GM19438 (cell line): ENCODE measurements at regions not wholly inside any gene's neighbourhood (a gene's known extent, or its start where the extent isn't known, plus 50 kb on each side); places are given as distances from the start of the nearest gene placed in this dataset.
"Not testable (repeated sequence)": the region's sequence is repeated elsewhere in the genome, so short reads cannot be mapped to it uniquely, and the experiment has no call there.

ENCODE experiments used
- ATAC-seq: cut with Tn5 transposase; IDR thresholded peaks from one replicate; pipeline ENCODE4 v1.9.1; 2021; ENCODE audit warnings: low read depth; ENCODE audit not compliant: unreplicated experiment

DNA sequence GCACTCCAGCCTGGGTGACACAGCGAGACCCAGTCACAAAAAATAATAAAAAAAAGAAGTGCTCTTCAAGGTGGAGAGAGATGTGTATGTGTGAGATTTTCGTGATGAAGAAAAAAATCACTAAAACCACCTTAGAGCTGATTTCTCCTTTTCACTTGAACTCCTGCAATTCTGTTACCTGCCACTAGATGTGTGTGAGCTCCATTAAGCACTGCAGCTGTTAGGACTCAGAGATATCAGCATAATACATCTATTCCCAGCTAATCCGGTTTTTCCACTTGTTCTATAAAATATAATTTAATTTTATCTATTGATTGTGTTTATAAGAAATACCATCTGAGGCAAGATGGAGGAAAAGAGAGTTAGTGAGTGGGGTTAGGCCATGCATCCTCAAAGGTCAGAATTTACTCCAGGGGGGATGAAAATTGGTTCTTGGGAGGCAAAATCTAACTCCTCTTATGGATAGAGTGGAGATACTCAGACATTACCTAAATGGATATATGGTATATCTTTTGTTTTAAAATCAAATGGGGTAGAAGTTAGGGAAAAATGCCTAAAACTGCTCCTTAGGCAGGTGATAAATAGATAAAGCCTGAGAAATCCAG is 152.7 kb downstream of the IL20RB start:
- ATAC-seq = no peak

DNA sequence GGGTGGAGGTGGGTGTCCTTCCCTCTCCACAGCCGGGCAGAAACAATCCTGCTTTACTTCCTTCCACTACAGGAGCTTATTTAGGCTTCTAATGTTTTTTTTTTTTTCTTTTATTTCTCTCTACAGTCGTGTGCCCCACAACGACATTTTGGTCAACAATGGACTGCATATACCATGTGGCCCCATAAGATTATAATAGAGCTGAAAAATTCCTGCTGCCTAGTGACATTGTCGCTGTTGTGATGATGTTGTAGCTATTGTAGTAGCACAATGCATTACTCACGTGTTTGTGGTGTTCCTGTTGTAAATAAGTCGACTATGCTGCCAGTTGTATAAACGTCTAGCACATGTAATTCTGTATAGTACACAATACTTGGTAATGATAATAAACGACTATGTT is 153.7 kb downstream of the IL20RB start:
- no peak for ATAC-seq

DNA sequence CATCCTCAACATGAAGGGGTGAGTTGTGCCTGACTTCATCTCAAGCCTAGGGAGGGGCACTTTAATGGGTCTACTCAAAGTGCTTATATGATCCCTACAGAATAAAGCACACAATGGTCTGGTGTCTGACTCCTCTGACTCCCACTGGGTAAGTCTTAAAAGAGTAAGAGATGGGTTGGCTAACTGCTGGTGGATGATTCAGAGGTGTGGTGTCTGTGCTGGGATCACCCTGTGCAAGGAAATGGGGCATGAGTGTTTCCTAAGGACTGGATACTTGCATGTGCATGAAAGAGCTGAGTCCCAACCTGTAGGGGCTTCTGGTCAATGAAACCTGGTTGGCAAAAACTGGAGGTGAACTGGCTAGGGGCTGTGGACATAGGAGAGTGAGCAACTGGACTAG is 158.8 kb downstream of the IL20RB start:
- ATAC-seq = no peak

DNA sequence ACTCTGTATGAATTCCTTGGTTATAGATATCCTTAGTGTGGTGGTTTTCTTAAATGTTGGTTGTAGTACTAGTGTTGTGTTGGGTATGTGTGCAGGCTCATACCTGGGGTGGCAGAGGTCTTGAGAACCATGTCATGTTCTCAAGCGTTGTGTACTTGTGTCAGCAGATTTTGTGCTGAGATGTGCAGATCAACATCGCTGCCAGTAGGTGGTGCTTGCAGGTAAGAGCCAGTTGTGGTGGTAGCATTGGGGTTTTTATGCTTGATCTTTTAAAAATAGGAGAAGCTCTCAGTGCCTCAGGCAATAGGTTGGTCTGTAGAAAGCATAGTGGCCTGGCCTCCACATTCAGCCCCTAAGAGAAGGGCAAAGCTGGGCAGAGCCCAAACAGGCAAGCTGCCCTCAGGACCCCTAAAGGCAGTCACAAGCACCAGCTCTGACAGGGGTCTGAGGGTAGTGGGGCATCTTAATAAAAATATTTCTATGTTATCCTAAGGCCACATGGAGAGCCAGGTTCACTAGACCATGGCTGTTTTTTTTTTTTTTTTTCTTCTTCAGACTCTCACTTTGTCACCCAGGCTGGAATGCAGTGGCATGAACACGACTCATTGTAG is 164.0 kb downstream of the IL20RB start:
- ATAC-seq = no peak

DNA sequence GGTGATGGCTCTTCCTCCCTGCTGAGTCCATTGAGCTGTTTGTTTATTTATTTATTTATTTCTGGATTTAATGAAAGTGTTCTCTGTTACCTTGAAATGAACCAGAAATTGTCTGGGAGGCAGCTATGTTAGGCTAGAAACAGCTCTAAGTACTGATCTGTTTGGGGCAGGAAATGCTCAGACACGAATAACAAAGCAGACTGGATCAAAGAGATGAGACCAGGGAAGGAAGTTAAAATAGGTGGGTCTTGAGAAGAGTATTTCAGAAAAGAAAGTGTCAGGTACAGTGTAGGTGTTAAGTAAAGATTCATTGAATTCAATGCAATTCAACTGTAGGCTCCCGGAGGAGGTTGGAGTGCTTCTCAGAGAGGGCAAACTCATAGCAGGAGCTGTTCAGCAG is 173.3 kb downstream of the IL20RB start:
- ATAC-seq = no peak

DNA sequence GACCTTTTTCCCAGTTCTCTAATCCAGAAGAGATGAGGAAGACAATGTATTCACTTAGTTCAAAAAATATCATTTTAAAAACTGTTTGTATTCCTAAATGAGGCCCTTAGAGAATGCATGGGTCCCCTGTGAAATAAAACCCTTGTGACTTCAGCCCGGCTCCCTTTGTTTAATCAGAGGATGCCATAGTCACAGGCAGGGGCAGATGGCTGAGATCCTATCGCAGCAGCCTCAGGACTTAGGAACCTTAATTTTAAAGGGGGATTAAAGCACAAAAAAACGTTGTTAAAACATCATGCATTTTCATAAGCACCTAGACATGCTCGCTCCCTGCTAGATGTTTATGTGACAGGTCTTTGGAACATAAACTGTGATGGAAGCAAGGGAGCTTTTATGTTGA is 176.6 kb downstream of the IL20RB start:
- no peak for ATAC-seq

DNA sequence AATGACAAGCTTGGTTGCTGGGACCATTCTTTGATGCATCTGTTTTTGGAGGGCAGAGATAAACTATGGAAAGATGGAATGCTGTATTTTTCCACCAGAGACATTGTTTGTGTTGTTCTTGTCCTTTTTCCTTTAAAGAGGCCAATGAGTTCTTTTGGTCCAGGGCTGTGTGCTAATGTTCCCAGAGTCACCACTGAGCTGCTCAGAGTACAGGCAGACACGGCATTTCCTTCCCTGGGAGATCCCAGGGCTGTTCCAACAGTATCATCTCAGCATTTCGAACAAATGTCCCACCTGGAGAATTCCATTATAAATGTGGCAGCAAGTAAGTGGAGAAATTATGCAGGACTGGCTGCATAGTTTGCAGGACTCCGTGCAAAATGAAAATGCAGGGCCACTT is 190.6 kb downstream of the IL20RB start:
- no peak for ATAC-seq

DNA sequence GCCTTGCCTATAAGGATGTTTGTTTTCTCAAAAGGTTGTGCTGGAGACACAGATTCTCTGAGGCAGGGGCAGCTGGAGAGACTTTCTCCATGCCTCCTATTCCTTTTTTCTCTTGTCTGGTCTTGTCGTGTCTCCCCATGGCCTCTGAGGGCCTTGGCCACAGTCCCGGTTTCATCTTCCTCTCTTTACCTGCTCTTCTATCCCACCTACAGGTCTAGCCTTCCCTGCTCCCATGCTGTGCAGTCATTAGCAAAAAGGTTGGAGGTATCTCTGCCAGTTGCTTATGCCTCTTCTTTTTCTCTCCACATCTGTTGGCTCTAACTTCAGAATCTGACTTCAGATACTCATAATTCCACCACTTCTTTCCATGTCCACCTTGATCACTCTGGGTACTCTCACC is 191.1 kb downstream of the IL20RB start:
- ATAC-seq = no peak

DNA sequence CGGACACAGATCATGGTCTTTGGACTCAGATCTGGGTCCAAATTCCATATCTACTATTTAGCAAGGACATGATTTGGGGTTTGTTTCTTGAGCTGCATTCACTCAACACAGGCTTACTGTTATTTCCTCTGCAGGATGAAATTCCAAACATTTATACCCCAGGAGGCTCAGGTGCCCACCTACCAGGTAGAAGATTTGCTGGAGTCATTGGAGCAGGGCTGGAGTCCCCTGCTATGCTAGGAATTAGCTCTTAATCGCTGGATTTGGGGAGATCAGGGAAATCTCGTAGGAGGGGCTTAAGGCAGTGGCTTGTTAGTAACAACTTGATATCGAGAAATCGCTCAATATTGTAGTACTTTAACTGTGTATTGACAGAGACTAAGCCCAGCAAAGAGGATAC is 193.0 kb downstream of the IL20RB start:
- no peak for ATAC-seq

DNA sequence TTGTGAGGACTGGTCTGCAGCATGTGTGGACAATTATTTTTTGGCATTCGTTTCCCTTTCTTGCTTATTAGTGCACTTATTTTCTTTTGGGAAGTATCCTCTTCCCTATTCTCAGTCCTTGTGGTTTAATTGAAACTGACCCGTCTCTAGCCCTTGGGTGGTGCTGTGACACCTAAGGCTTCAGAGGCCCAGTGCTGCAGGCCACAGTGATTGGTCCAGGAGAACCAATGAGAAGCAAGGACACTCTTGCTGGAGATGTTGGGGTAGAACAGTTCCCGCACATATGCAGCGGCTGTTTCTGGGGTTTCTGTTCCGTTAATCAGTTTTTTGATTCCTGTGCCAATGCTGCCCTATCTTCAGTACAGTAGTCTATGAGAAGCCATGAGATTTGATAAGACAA is 195.3 kb downstream of the IL20RB start:
- ATAC-seq = not testable (repeated sequence)

DNA sequence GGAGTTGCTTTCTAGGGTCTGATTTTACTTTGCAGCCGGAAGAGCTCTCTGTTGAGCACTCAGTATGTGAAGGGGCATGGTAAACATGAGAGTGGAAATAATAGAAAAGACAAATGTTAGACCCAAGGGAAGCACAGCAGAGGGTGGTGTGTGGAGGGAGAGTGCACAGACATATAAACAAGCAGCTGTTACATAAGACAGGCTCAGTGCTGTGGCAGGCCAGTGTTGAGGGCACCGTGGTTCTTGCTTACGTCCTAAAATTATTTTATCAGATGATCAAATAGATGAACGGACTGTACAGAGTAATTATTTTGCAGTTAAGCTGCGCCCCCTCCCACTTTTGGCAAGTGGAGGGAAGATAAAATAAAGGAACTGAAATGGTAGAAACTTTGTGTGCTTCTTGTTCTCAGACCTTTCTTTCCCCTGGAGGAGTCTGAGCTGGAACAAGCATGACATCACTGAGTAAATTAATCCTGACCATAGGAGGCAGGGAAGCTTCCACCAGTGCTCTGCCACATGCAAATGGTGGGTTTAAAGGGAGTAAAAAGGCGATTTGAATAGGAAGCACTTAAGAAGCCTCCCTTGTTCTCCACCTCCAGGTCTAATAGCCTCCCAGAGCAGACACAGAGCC is 205.6 kb downstream of the IL20RB start:
- no peak for ATAC-seq

DNA sequence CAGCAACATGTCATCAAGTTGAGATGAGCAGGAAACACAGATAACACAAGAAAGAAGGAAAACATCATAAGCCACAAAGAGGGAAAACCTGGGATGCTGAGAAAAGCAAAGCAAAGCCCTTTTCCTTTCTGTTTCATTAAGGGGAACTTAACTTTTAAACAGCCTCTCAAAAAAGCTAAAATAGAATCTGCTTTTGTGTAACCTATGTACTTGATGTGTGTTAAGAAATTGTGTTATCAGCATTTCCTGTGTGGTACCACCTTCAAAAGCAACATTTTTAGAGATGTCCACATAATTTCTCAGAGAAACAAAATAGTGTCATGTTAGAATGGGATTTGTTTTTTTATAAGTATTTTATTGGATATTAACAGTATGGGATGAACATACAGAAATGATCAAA is 206.2 kb downstream of the IL20RB start:
- no peak for ATAC-seq

DNA sequence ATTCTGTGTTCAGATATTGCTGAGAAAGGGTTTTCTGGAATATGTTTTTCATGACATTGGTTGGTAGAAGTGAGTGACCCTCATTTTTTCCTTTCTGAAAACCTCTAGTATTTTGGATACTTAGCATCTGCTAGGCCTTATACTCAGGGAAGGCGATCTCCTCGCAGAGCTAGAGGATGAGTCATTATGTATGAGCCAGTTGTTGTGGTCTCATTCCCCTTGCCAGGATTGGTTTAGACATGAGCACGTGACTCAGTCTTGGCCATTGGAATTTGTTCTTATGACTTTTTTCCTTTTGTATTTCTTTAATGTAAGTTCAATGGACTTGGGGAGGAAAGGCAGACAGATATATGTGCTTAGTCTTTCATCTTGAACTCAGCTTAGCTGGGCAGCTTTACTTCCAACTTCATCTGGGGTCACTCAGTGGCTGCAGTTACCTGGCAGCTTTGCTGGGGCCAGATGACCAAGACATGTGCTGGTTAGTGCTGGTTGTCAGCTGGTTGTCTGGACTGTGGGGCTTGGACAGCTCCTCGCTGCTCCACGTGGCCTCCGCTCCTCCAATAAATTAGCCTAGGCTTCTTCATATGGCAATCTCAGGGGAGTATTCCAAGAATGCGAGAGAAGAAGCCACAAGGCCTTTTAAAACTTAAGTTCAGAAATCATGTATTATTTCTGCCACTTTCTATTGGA is 207.5 kb downstream of the IL20RB start:
- no peak for ATAC-seq

DNA sequence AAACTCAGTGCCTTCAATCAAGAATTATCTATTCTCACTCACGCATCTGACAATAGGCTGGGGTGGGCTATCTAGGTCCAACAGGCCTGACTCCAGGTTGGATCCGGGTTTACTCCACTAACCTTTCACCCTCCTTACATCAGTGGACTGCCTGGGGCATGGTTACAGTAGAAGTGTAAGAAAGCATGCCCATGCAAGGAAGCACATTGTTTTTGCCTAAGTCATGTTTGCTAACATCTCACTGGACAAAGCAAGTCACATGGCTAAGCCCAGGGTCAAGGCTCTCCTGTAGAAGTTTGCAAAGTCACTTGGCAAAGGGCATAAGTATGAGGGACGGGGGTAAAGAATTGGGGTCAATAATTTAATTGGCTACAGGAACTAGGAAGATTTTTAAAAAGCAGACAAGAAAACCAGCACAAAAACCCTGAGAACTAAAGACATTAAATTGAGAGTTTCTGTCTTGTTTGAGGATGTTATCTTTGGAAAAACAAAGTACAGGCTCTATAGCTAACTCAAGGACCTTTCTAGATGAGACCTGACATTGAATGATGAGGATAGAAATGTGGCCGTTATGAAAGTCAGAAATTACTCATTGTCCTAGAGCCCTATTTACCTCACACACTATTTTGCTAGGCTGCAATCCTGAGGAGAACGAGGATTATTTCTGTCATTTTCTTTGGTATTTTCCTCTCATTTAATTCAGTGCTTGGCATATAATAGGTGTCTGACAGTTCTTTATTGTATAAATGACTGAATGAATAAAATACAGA is 214.2 kb downstream of the IL20RB start:
- ATAC-seq = no peak

DNA sequence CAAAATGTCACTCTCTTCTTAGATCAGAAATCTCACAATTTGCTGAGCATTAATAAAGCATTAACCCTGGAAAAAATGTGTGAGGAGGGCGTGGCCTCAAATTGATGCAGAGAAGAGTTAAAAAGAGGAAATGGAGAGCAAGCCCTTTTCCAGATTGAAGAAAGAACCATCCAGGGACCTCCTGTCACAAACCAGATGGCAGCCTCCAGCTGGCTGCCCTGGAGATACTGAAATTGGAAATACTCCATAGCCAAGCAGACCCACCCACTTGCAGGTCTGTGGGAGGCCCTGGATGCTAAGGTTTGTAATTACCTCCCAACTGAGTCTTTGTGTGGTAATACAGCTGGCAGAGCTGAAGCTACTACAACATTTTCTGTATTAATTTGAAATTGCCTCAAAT is 214.9 kb downstream of the IL20RB start:
- no peak for ATAC-seq

DNA sequence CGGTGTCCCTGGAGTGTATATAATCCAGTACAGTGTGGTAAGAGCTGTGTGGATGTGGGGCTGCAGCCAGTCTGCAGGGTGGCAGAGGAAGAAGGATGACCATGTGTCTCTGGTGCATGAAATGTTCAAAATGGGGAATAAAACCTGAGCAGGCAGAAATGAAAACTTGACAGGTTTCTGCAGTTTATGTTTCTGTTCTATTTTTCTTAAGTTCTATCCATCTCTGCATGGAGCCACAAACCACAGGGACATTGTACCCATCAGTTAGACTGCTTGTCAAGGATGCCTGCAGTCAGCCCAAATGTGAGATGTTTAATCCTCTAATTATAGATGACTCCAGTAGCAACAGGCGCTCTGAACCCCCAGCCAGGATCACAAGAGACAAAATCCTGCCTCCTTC is 216.7 kb downstream of the IL20RB start:
- no peak for ATAC-seq

DNA sequence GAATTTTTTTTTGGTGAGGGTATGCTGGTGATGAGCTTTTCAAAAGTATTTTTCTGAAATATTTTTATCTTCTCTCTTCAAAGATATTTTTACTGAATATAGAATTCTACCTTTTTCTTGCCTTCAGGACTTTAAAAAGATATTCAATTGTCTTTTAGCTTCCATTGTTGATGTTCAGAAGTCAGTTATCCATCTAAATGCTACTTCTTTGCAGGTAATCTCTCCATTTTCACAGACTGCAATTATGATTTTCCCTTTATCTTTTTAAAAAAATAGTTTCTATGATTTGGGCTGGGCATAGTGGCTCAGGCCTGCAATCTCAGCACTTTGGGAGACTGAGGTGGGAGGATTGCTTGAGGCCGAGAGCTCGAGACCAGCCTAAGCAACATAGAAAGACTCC is 222.4 kb downstream of the IL20RB start:
- no peak for ATAC-seq

DNA sequence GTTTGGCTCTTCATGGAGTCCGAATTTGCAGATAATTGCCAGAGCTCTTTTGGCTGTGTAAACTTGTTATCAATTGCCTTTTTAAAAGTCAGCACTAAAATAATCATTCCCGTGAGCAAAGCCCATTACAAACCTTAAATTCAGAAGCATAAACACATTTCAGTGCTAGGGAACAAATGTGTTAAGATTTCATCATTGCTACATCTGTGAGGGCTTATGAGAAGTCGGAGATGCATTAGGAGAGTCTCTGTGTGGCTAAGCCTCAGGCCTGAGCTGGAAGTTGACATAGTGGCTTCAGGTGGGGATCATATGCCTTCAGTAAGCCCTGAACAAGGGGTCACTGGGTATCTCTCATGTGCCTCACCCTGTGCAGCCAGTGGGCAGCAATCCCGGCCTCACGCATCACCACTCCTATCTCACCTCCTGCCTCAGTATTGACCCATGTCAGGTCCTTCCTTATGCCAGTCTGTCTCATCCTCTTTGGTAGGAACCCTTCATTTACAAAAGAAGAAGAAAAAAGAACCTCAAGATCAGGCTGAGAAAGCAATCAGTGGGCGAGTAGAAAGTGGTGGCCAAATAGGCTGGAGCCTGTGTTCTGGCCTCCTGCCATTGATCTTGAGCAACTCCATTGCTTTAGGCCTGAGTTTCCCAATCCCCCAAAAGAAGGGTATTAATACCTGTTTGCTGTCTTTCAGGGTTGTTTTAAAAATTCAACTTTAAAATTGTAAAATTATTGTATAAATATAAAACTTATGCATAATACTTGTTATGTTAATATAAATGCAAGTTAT is 233.5 kb downstream of the IL20RB start:
- ATAC-seq = no peak

DNA sequence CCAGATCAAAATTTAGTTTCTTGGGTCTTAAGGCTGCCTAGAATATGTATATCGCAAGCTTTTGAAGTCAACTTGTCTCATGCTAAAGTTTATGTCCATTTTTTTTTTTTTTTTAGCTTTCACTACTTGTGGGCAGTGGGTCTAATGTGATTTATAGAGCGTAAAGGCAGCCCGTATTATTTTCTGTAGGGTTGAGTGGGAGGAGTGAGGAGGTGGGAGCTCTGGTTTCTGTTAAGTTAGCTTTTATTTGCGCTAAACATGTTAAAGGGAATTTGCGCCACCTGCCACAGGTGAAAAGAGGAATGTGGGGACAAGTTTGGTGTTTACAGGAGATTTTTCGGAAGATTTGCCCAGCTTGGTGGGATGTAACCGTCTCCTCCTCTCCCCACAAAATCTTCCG is 234.2 kb downstream of the IL20RB start:
- no peak for ATAC-seq

DNA sequence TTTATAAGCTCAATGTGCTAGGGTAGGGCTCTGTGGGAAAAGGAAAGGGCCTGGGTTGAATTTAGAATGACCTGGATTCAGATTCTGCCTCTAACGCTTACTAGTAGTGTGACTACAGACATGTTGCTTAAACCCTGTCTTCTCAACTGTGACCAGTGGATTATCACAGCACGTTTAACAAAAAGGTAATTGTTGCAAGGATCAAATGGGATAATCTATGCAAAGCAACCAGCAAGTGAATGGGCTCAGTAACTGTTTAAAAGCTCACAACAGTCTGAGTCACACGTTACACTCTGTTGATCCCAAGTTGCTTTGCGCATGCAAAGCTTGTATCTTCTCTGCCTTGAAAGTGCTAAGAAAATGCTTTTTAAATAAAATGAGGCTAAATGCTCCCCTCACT is 236.5 kb downstream of the IL20RB start:
- no peak for ATAC-seq
